Uterus (tissue), 2 donors: ENCODE measurements at regions not wholly inside any gene's neighbourhood (a gene's known extent, or its start where the extent isn't known, plus 50 kb on each side); places are given as distances from the start of the nearest gene placed in this dataset.

Experiments
- CTCF ChIP-seq, 4 experiments: fragments of 200-600 bp in 2 of 4; fragments of 450-650 bp in 2 of 4; sonication (generic) in 2 of 4; IDR thresholded peaks; one replicate each; pipeline ENCODE4 v1.5.1; 2016 to 2019; ENCODE audit warnings: antibody characterized with exemption in 4 of 4, mild to moderate bottlenecking in 2 of 4, moderate library complexity in 1 of 4
- POLR2A ChIP-seq, 2 donors: fragments of 450-650 bp; IDR thresholded peaks; one replicate each; pipeline ENCODE4 v1.6.1; 2016; ENCODE audit warnings: antibody characterized with exemption in 2 of 2, mild to moderate bottlenecking in 1 of 2, moderate library complexity in 1 of 2

GRCh38 chr21:35852820-35853219, 207.5 kb downstream of the SETD4 start:
- TF ChIP-seq CTCF (IDR thresholded peaks at IDR 0.05): no peak
- TF ChIP-seq POLR2A (IDR thresholded peaks at IDR 0.05): no peak
